Gastrocnemius medialis (tissue), 4 donors: ENCODE measurements at regions not wholly inside any gene's neighbourhood (a gene's known extent, or its start where the extent isn't known, plus 50 kb on each side); places are given as distances from the start of the nearest gene placed in this dataset.
"Not testable (repeated sequence)": the region's sequence is repeated elsewhere in the genome, so short reads cannot be mapped to it uniquely, and the experiment has no call there.

ENCODE experiments used
- ATAC-seq, 2 donors: fragments of 150-250 bp; one replicate each; pipeline ENCODE4 v1.9.1; 2016
- DNase-seq, 2 donors: peaks; one replicate each; pipeline ENCODE4 v3.0.0-alpha.2; 2019
- H3K27ac ChIP-seq, 4 donors: fragments of 200-600 bp; sonication (generic); 1 replicate in 1 of 4; 2 replicates in 3 of 4; pipeline ENCODE4 v1.5.1; 2016 to 2018; ENCODE audit warnings: mild to moderate bottlenecking in 2 of 4, moderate library complexity in 1 of 4
- H3K27me3 ChIP-seq, 3 donors: fragments of 200-600 bp; sonication (generic) in 2 of 3; 1 replicate in 1 of 3; 2 replicates in 2 of 3; pipeline versions ENCODE4 v1.5.1 to v1.6.0; 2016 to 2019; ENCODE audit warnings: mild to moderate bottlenecking in 1 of 3, moderate library complexity in 1 of 3
- H3K36me3 ChIP-seq, 2 donors: fragments of 200-600 bp; sonication (generic) in 1 of 2; one replicate each; pipeline ENCODE4 v1.5.1; 2017 to 2018
- H3K4me1 ChIP-seq, 2 donors: fragments of 200-600 bp; sonication (generic) in 1 of 2; one replicate each; pipeline ENCODE4 v1.5.1; 2016 to 2017; ENCODE audit warnings: mild to moderate bottlenecking in 2 of 2
- H3K4me3 ChIP-seq, 4 donors: fragments of 200-600 bp; sonication (generic) in 3 of 4; 1 replicate in 1 of 4; 2 replicates in 3 of 4; pipeline ENCODE4 v1.5.1; 2016 to 2019; ENCODE audit warnings: mild to moderate bottlenecking in 2 of 4
- H3K9me3 ChIP-seq, 3 donors: fragments of 200-600 bp; sonication (generic) in 2 of 3; 1 replicate in 1 of 3; 2 replicates in 2 of 3; pipeline ENCODE4 v1.5.1; 2016 to 2019
- in situ Hi-C, 4 donors: fragments of 200-750 bp; cut with MboI; loops; one replicate each; pipeline versions ENCODE4 v1.15.0 to v1.8.0; 2017; ENCODE audit warnings: low sequenced_read_pairs in 4 of 4
- intact Hi-C: fragments of 100-400 bp; cut with DNase I; formaldehyde crosslinking; loops from one replicate; pipeline ENCODE4 v1.15.1; 2023; ENCODE audit warnings: low total_unique reads

DNA sequence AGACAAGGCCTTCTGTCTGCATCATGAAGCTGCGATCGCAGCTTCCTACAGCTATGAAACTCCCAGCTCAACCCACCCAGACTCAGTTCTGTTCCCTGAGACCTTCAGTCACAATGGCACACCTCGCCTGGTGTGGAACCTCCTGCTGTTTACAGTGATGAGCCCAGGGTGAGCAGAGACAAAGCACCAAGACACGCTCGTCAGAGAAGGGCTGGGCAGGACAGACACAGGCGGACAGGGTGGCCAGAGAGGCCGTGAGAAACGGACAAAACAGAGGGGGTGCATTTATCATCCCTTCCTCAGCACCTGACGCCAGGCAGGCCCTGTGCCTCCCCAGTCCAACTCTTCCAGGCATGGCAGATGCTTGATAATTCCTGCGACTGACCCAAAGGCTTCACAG lies 178.2 kb downstream of the LMLN start:
- in situ Hi-C loops, H3K9me3 ChIP-seq, ATAC-seq, H3K27ac ChIP-seq, H3K4me1 ChIP-seq, H3K36me3 ChIP-seq, intact Hi-C loops, DNase-seq, H3K27me3 ChIP-seq, H3K4me3 ChIP-seq: not testable (repeated sequence)

- ATAC-seq, in situ Hi-C loops, intact Hi-C loops: not testable (repeated sequence)
These were observed 179.0 kb downstream of the LMLN start for GRCh38 chr3:198139037-198139436.

DNA sequence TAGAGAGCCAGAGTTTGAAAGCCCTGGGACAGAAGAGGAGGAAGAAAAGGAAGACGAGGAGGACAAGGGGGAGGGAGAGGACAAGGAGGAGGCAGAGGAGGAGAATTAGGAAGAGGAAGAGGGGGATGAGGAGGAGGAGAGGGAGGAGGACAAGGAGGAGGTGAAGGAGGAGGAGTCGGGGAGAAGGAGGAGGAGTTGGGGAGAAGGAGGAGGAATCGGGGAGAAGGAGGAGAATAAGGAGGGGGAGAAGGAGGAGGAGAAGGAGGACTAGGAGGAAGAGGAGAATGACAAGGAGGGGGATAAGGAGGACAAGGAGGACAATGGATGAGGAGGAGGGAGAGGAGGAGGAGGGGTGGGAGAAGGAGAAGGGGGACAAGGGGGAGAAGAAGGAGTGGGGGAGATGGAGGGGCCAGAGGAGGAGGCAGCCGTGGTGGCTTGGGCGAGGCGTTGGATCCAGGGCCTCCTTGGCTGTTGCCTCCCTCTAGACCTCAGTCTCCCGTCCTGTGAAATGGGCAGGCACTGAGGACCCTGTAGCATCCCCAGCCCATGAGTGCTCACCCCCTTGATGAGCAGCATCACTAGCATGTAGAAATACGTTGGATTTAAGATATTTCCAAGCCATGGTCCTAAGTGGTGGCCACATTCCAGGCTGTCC lies 179.6 kb downstream of the LMLN start:
- ATAC-seq, DNase-seq, H3K4me1 ChIP-seq, H3K9me3 ChIP-seq, H3K4me3 ChIP-seq, H3K27me3 ChIP-seq, H3K27ac ChIP-seq, H3K36me3 ChIP-seq, intact Hi-C loops, in situ Hi-C loops: not testable (repeated sequence)

More at GRCh38 chr3:198139037-198139436, 179.0 kb downstream of the LMLN start:
- not testable (repeated sequence) for H3K27ac ChIP-seq, H3K4me1 ChIP-seq, DNase-seq, H3K27me3 ChIP-seq, H3K4me3 ChIP-seq, H3K36me3 ChIP-seq, H3K9me3 ChIP-seq

GRCh38 chr3:198143300-198144137 lies 183.5 kb downstream of the LMLN start:
- H3K36me3 ChIP-seq, in situ Hi-C loops, H3K9me3 ChIP-seq, H3K27me3 ChIP-seq, H3K4me3 ChIP-seq, ATAC-seq, H3K4me1 ChIP-seq, H3K27ac ChIP-seq, intact Hi-C loops, DNase-seq: not testable (repeated sequence)

DNA sequence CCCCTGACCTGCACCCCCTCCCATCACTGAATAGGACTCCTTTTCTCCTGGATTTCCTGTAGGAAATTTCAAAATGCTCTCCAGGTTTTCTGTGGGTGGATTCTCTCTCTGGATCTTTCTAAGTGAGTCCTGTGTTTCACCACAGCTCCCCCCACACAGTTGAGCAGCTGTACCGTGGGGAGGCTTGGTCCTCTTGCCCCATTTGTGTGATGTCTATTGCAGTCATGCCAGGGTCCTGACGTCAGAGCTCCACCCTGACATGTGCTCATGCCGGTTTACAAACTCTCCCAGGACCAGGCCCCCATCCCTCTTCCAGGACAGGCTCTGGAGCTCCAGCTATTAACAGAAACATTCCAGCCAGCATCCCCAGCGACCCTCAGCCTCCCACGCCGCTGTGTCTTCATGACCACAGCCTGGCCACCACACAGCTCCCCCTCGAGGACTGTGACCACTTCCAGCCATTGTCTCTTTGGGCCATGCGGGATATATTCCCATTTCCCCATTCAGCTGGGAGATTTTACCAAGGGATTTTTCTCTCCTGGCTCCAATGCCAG lies 185.3 kb downstream of the LMLN start:
- H3K27me3 ChIP-seq, H3K9me3 ChIP-seq, in situ Hi-C loops, H3K36me3 ChIP-seq, H3K27ac ChIP-seq, H3K4me1 ChIP-seq, H3K4me3 ChIP-seq, intact Hi-C loops: not testable (repeated sequence)
- peak in 1 of 2 donors; percentile 55 for ATAC-seq
- DNase-seq = peak in 1 of 2 donors; percentile 60

DNA sequence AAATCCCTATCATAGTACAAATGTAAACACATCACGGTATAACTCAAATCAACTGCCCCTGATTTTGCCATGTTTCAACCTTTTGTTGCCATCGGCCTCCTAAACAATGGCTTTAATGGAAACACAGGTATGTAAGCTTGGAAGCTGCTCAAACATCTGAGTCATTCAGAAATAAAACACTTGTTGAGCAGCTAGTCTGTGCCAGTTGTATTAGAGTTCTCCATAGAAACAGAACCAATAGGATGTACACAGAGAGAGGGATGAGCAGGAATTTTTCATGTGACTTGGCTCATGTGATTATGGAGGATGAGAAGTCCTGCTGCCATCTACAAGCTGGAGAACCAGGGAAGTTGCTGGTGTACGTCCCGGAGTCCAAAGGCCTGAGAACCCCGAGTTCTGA lies 186.1 kb downstream of the LMLN start:
- H3K27me3 ChIP-seq, H3K27ac ChIP-seq, in situ Hi-C loops, H3K9me3 ChIP-seq, H3K4me1 ChIP-seq, DNase-seq, ATAC-seq, H3K36me3 ChIP-seq, intact Hi-C loops, H3K4me3 ChIP-seq: not testable (repeated sequence)

DNA sequence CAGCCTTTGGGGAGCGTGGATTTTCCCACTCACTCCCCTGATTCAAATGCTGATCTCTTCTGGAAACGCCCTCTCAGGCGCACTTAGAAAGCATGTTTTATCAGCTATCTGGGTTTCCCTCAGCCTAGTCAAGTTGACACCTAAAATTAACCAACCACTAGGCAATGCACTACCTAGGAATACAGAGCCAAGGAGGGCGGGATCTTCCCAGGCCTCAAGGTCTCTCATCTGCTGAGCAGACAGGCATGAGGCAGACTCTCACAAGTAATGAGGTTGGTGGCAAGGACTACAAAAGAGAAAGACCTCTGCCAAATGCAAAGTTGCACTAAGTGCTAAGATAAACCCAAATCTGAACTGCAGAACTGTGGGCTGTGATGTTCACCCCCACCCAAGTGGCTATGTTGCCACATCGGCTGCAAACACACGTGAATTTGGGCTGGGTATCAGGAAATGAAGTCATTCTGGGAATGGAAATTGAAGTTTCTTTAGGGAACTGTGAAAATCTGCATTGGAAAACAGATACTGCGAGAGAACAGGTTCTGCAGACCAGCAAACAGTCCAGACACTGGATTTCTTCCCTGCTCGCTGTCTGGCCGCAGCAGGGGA lies 186.6 kb downstream of the LMLN start:
- H3K36me3 ChIP-seq, in situ Hi-C loops, H3K27ac ChIP-seq, DNase-seq, ATAC-seq, H3K27me3 ChIP-seq, H3K9me3 ChIP-seq, intact Hi-C loops, H3K4me3 ChIP-seq, H3K4me1 ChIP-seq: not testable (repeated sequence)

GRCh38 chr3:198147213-198147612 lies 187.2 kb downstream of the LMLN start:
- ATAC-seq, H3K4me1 ChIP-seq, H3K27ac ChIP-seq, H3K36me3 ChIP-seq, H3K27me3 ChIP-seq, H3K9me3 ChIP-seq, in situ Hi-C loops, H3K4me3 ChIP-seq, intact Hi-C loops, DNase-seq: not testable (repeated sequence)

GRCh38 chr3:198147993-198148392 lies 188.0 kb downstream of the LMLN start:
- H3K36me3 ChIP-seq, ATAC-seq, H3K4me3 ChIP-seq, in situ Hi-C loops, H3K27me3 ChIP-seq, DNase-seq, H3K9me3 ChIP-seq, intact Hi-C loops, H3K27ac ChIP-seq, H3K4me1 ChIP-seq: not testable (repeated sequence)

DNA sequence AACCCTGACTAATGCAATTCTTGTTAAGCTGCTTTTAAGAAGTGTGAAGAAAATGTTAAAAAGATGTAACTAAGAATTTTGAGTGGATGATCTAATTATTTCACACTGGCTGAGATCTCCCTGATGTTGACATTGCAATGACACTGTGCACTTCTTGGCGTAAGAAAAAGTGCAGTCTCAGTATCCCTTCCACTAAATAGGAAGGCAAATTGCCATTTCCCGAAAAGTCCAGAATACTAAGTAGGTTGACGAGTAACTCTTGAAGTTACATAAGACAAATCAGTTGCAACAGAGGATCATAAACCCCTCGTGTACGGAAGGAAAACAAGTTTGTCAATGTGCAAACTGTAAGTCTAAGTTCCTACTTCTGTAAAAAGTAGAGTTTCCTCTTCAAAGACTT lies 189.9 kb downstream of the LMLN start:
- H3K36me3 ChIP-seq, H3K27me3 ChIP-seq, intact Hi-C loops, H3K9me3 ChIP-seq, DNase-seq, in situ Hi-C loops, H3K4me3 ChIP-seq, H3K27ac ChIP-seq, H3K4me1 ChIP-seq: not testable (repeated sequence)
- peak in 1 of 2 donors; percentile 30 for ATAC-seq

DNA sequence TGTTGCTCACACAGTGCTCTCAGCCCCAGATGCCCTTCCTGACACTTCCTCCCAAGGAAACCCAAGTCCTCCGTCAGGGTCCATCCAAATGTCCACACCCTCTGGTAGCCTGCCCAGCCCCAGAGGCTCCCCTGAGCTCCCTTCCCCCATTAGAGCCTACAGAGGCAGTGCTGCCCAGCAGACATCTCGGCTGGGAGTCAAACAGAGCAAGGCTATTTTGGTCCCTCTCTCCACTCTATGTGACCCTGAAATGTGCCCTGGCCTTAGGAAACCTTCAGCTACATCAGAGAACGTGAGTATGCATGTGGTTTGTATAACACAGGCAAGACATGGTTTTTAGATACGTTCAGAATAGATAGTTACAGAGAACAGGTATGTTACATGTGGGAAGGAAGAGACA lies 191.8 kb downstream of the LMLN start:
- in situ Hi-C loops, H3K9me3 ChIP-seq, H3K27ac ChIP-seq, H3K4me3 ChIP-seq, H3K27me3 ChIP-seq, H3K36me3 ChIP-seq, H3K4me1 ChIP-seq, intact Hi-C loops: not testable (repeated sequence)
- DNase-seq (peak in 1 of 2 donors; percentile 28), ATAC-seq (peak in 1 of 2 donors; percentile 88)
